ENCODE measurements at regions not wholly inside any gene's neighbourhood (a gene's known extent, or its start where the extent isn't known, plus 50 kb on each side); places are given as distances from the start of the nearest gene placed in this dataset.
"Not testable (repeated sequence)": the region's sequence is repeated elsewhere in the genome, so short reads cannot be mapped to it uniquely, and the experiment has no call there.

DNA sequence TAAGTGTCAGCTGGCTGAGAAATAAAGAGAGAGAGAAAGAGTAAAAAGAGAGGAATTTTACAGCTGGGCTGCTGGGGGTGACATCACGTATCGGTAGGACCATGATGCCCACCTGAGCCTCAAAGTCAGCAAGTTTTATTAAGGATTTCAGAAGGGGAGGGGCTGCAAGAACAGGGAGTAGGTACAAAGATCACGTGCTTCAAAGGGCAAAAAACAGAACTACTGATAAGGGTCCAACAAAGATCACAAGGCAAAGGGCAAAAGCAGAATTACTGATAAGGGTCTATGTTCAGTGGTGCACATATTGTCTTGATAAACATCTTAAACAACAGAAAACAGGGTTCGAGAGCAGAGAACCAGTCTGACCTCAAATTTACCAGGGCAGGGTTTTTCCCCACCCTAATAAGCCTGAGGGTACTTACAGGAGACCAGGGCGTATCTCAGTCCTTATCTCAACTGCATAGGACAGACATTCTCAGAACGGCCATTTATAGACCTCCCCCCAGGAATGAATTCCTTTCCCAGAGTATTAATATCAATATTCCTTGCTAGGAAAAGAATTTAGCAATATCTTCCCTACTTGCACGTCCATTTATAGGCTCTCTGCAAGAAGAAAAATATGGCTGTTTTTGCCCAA lies 128.3 kb upstream of the PZP start:
- TF ChIP-seq POLR2AphosphoS5, CTCF (IDR thresholded peaks at IDR 0.05): not testable (repeated sequence)
